Pancreas (tissue), 10 donors: ENCODE measurements at regions not wholly inside any gene's neighbourhood (a gene's known extent, or its start where the extent isn't known, plus 50 kb on each side); places are given as distances from the start of the nearest gene placed in this dataset.

ENCODE experiments used
- ATAC-seq, 4 donors: fragments of 200-7000 bp; cut with Tn5 transposase; one replicate each; pipeline versions ENCODE4 v1.8.0 to v1.9.1; 2020; ENCODE audit warnings: mild to moderate bottlenecking in 4 of 4, moderate library complexity in 4 of 4
- DNase-seq, 6 donors: peaks; one replicate each; pipeline ENCODE4 v3.0.0-alpha.2; 2020
- FAIRE-seq: peaks from 2 replicates; lab custom pipeline; 2012; peaks lifted over from hg19 to GRCh38; lab: Jason Lieb, UNC
- H3K27ac ChIP-seq, 4 donors: fragments of 200-600 bp; sonication (generic); 1 replicate in 3 of 4; 2 replicates in 1 of 4; pipeline versions ENCODE4 v1.5.0 to v1.8.0; 2020
- H3K27me3 ChIP-seq, 4 donors: fragments of 200-600 bp; one replicate each; pipeline ENCODE4 v1.8.0; 2021
- H3K36me3 ChIP-seq, 3 donors: fragments of 200-600 bp; sonication (generic) in 1 of 3; one replicate each; pipeline versions ENCODE4 v1.5.0 to v1.8.0; 2020 to 2021
- H3K4me1 ChIP-seq, 3 donors: fragments of 200-600 bp; one replicate each; pipeline ENCODE4 v1.8.0; 2021
- H3K4me3 ChIP-seq, 4 donors: fragments of 200-600 bp; sonication (generic) in 2 of 4; one replicate each; pipeline versions ENCODE4 v1.5.0 to v1.8.0; 2020 to 2021
- H3K9me3 ChIP-seq, 4 donors: fragments of 200-600 bp; one replicate each; pipeline ENCODE4 v1.8.0; 2021
- WGBS, 2 donors: extraction: QIAGEN DNeasy Blood & Tissue Kit; methylation state at CpG; one replicate each; pipeline ENCODE4 v1.1.7; 2013; 5-methylcytosine and 5-hydroxymethylcytosine counted together
- intact Hi-C, 3 donors: fragments of 100-400 bp; cut with DNase I; formaldehyde crosslinking; loops; one replicate each; pipeline versions ENCODE4 v1.11.1 to v1.14.2; 2022
- TF ChIP-seq, protein P1 (sequence below), 4 donors: fragments of 200-600 bp; sonication (generic) in 3 of 4; IDR thresholded peaks; one replicate each; pipeline versions ENCODE4 v1.5.0 to v1.8.0; 2021; ENCODE audit warnings: antibody characterized with exemption in 4 of 4
- donor health status: healthy with polysubstance abuse.
- donor health status: DM: no; HTN: no; CAD: no; lungs with moderate emphysema.
- donor health status: DM: no; HTN: no; CAD: no.
- donor health status: control.
- donor health status: control.
- donor health status: Bipolar disorder and iron deficiency.
- donor health status: DM: yes; HTN: yes; CAD: no.
- donor health status: DM: no; HTN: no; CAD: no.
- donor health status: DM: no; HTN: no; CAD: no.
- donor health status: DM: yes; HTN: yes; CAD: no.

DNA sequence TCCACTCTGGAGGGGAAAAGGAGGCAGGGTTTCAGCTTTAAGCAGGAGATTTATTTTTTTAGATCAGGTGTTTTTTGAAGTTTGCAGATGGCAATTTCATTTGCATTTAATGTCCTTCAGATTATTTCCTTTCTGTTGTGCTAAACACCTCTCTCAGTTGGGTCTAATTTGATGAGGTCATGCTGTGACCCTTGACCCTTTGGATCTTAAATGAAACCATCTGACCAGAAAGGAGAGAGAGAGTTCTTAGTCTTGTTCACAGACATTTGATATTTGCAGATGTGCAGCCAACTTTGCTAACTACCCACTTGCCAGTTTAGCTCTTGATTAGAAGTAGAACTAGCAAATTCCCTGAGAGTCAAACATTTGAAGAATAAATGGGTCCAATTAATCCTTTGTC lies 101.5 kb upstream of the RAB11FIP2 start:
- Histone ChIP-seq H3K36me3 (no peaks in the 10 kb centered on the region), H3K4me3 (no peak overlapping the region), H3K9me3 (no peaks in the 10 kb centered on the region), H3K27ac (no peak overlapping the region), H3K4me1 (no peaks in the 10 kb centered on the region), H3K27me3 (no peaks in the 10 kb centered on the region)
- intact Hi-C loops: no loop called here
- no peak for FAIRE-seq
- no peak for DNase-seq
- TF ChIP-seq, protein P1, sequence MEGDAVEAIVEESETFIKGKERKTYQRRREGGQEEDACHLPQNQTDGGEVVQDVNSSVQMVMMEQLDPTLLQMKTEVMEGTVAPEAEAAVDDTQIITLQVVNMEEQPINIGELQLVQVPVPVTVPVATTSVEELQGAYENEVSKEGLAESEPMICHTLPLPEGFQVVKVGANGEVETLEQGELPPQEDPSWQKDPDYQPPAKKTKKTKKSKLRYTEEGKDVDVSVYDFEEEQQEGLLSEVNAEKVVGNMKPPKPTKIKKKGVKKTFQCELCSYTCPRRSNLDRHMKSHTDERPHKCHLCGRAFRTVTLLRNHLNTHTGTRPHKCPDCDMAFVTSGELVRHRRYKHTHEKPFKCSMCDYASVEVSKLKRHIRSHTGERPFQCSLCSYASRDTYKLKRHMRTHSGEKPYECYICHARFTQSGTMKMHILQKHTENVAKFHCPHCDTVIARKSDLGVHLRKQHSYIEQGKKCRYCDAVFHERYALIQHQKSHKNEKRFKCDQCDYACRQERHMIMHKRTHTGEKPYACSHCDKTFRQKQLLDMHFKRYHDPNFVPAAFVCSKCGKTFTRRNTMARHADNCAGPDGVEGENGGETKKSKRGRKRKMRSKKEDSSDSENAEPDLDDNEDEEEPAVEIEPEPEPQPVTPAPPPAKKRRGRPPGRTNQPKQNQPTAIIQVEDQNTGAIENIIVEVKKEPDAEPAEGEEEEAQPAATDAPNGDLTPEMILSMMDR (IDR thresholded peaks at IDR 0.05): no peak
- no peak for ATAC-seq

DNA sequence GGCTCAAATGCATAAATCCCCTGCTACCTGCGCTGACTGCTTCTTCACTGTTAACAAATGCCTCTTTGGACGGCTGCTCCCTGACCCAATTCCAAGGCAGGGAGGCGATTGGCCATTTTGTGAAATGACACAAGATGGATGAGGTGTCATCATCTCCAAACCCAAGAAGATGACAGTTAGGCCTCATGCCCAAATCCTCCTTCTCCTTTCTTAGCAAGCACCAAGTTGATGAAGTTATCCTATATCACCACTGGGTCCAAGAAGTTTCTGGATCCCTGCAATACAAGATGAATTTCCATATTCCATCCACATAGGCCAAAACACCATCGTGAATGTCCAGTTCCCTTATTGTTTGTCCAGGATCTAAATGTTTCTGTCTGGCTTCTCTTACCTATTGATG lies 98.5 kb upstream of the RAB11FIP2 start:
- DNase-seq: no peak
- Histone ChIP-seq H3K27ac (no peak overlapping the region), H3K4me3 (no peak overlapping the region), H3K4me1 (no peaks in the 10 kb centered on the region), H3K27me3 (no peaks in the 10 kb centered on the region), H3K36me3 (no peaks in the 10 kb centered on the region), H3K9me3 (no peaks in the 10 kb centered on the region)
- no peak for ATAC-seq
- no peak for FAIRE-seq
- TF ChIP-seq, protein P1 (IDR thresholded peaks at IDR 0.05): no peak
- intact Hi-C loops: no loop called here
- 80 to 82% methylated on average over 4 of the region's 4 CpGs for WGBS, 2 donors

DNA sequence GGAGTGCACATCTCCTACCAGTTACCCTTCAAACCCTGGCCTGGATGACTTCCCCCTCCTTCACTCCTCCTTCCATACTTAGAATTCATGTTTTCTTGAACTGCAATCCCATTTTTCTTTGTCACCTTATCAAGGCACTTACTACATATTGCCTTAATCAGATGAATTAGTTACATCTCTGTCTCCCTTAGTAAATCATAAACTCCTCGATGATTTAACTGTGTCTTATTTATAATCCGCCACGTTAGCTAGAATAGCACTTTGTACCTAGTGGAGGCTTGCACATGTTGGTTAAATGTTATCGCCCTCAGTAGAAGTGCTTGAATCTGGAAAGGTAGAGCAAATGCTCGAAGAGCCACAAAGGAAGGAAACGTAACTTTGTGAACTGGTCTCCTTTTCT lies 94.7 kb upstream of the RAB11FIP2 start:
- H3K4me1 ChIP-seq: no peaks in the 10 kb centered on the region
- no peak overlapping the region for H3K27ac ChIP-seq
- no peaks in the 10 kb centered on the region for H3K27me3 ChIP-seq
- no peaks in the 10 kb centered on the region for H3K36me3 ChIP-seq
- no peak for FAIRE-seq
- TF ChIP-seq, protein P1 (IDR thresholded peaks at IDR 0.05): no peak
- WGBS, 2 donors: 76 to 82% methylated on average over 6 of the region's 6 CpGs
- H3K9me3 ChIP-seq: no peaks in the 10 kb centered on the region
- intact Hi-C loops: no loop called here
- no peak overlapping the region for H3K4me3 ChIP-seq
- no peak for DNase-seq
- ATAC-seq: no peak

DNA sequence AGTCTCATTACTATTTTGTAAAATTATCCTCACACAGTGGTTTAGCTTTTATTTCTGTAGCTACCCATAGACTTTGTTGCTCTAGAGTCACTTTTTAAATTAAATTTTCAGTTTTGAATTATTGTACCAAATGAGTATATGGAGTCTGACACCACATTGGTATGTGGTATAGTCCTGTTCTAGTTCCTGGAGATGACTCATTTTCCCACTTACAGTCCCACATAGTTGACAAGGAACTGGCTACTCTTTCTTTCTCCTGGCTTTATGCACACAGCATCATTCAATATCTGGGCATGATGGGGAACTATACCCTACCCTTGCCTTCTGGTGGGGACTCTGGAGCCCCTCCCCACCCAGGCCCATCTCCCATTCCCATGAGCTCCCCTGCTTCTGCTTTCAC lies 92.6 kb upstream of the RAB11FIP2 start:
- DNase-seq: no peak
- intact Hi-C loops: no loop called here

DNA sequence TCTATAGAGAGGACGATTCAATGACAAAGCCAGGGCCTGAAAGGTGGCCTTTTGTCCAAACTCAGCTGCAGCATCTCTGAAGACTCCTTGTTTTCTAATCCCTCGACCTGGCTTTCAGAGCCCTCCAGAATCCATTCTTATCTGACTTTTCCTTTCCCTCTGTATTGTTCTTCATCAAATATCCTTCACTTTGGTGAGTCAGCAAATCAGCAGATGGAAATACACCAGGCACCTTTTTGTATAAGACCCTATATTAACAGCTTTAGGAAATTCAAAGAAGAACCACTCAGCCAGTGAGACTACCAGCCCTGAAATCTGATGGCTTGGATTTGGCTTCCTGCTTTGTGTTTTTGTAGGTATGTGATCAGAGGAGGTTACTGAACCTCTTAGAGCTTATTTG lies 81.9 kb upstream of the RAB11FIP2 start:
- Histone ChIP-seq H3K27ac (no peak overlapping the region), H3K9me3 (no peaks in the 10 kb centered on the region), H3K4me1 (no peaks in the 10 kb centered on the region), H3K27me3 (no peaks in the 10 kb centered on the region), H3K4me3 (no peak overlapping the region), H3K36me3 (no peaks in the 10 kb centered on the region)
- TF ChIP-seq, protein P1 (IDR thresholded peaks at IDR 0.05): no peak
- intact Hi-C loops: no loop called here
- DNase-seq (no peak), FAIRE-seq (no peak), ATAC-seq (no peak)
- 61 to 85% methylated on average over 2 of the region's 2 CpGs for WGBS, 2 donors

More for the DNA sequence above, 92.6 kb upstream of the RAB11FIP2 start:
- TF ChIP-seq, protein P1 (IDR thresholded peaks at IDR 0.05): no peak
- no peaks in the 10 kb centered on the region for H3K9me3 ChIP-seq
- no peak overlapping the region for H3K27ac ChIP-seq
- H3K36me3 ChIP-seq: no peaks in the 10 kb centered on the region
- H3K4me1 ChIP-seq: no peaks in the 10 kb centered on the region
- H3K4me3 ChIP-seq: no peak overlapping the region
- FAIRE-seq (no peak), ATAC-seq (no peak)
- H3K27me3 ChIP-seq: no peaks in the 10 kb centered on the region
